C4-2B (cell line): ENCODE measurements at regions not wholly inside any gene's neighbourhood (a gene's known extent, or its start where the extent isn't known, plus 50 kb on each side); places are given as distances from the start of the nearest gene placed in this dataset.
A peak's percentile ranks its signal among the peaks of the same experiment; 100 is the strongest.

Source experiments
- H3K27ac ChIP-seq: fragments of 450-650 bp; 2 replicates; pipeline ENCODE4 v1.5.1; 2017
- CTCF ChIP-seq: fragments of 450-650 bp; conservative IDR thresholded peaks from 2 replicates; pipeline ENCODE4 v1.5.1; 2017; ENCODE audit warnings: mild to moderate bottlenecking
- ZFX ChIP-seq: fragments of 450-650 bp; IDR thresholded peaks from 2 replicates; pipeline ENCODE4 v1.6.1; 2017

- no peak overlapping the region for H3K27ac ChIP-seq
- TF ChIP-seq ZFX (no peak), CTCF (peak; percentile 89)
Observed at GRCh38 chr4:8688041-8688907, 95.7 kb downstream of the CPZ start.

GRCh38 chr4:8687083-8687482 lies 94.5 kb downstream of the CPZ start:
- TF ChIP-seq ZFX (no peak), CTCF (no peak)

GRCh38 chr4:8685831-8686230 lies 93.3 kb downstream of the CPZ start:
- TF ChIP-seq CTCF = no peak
- no peak overlapping the region for H3K27ac ChIP-seq

More at GRCh38 chr4:8687083-8687482, 94.5 kb downstream of the CPZ start:
- no peak overlapping the region for H3K27ac ChIP-seq

DNA sequence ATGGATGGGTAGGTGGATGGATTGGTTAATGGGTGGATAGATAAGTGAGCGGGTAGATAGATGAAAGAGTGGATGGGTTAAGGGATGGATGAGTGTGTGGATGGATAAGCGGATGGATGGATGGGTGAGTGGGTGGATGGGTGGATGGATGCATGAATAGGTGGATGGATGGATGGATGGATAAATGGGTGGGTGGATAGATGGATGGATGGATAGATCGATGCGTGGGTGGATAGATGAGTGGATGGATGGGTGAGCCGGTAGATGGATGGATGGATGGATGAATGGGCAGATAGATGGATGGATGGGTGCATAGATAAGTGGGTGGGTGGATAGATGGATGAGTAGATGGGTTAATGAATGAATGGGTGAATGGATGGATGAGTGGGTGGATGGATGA lies 90.9 kb downstream of the CPZ start:
- H3K27ac ChIP-seq = no peak overlapping the region
- TF ChIP-seq CTCF = no peak
- no peak for TF ChIP-seq ZFX

DNA sequence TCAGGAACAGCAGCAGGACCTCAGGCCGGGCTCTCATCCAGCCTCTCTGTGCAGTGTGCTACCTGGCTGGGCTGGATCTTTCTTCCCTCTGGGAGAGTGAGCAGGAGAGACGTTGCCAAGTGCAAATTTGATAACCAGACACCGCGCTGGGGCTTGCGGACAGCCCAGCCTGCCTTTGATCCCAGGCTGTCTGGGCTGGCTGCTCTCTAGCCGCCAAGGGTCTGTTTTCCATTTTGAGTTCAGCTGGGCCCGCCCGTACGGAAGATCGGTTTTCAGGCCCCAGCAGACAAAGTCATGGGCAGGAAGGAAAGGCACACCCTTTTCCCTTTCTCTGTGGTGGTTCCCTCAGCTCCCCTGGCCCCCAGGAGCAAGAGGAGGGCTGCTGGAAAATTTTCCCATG lies 90.2 kb downstream of the CPZ start:
- no peak for TF ChIP-seq ZFX
- no peak for TF ChIP-seq CTCF
- H3K27ac ChIP-seq = no peak overlapping the region

GRCh38 chr4:8682296-8682695 lies 89.7 kb downstream of the CPZ start:
- no peak for TF ChIP-seq CTCF
- TF ChIP-seq ZFX = no peak
- no peak overlapping the region for H3K27ac ChIP-seq

DNA sequence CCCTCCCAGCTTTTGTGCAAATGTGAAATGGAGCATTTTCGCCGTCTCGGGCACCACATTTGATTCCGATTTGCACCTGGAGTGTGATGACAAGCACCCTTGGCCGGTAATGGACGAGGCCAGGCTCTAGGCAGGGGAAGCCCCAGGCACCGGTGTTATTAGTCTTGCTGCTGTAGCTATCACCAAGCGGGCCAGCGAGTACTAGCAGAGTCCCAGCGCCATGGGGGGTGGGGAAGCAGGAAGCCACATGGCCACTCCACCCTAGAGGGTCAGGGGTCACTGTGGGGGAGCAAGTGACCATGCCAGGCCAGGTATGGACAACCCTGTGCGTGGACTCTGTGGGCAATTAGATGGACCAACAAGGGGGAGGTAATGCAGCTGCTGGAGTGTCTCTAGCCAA lies 88.8 kb downstream of the CPZ start:
- TF ChIP-seq ZFX = no peak
- no peak for TF ChIP-seq CTCF
- H3K27ac ChIP-seq = no peak overlapping the region
